GM12892 (cell line): ENCODE measurements at regions not wholly inside any gene's neighbourhood (a gene's known extent, or its start where the extent isn't known, plus 50 kb on each side); places are given as distances from the start of the nearest gene placed in this dataset.
"Not testable (repeated sequence)": the region's sequence is repeated elsewhere in the genome, so short reads cannot be mapped to it uniquely, and the experiment has no call there.

Experiments
- DNase-seq: peaks from one replicate; pipeline ENCODE4 v3.0.0; 2011; ENCODE audit not compliant: insufficient read length
- FAIRE-seq: peaks from 2 replicates; lab custom pipeline; 2011; peaks lifted over from hg19 to GRCh38; lab: Jason Lieb, UNC
- POLR2A ChIP-seq: IDR thresholded peaks from 2 replicates; pipeline ENCODE4 v1.6.1; 2011; ENCODE audit warnings: low read depth, low read length, control low read depth
- POLR2AphosphoS5 ChIP-seq: IDR thresholded peaks from 2 replicates; pipeline ENCODE4 v1.6.1; 2011; ENCODE audit warnings: low read depth, low read length, control low read depth
- TAF1 ChIP-seq: IDR thresholded peaks from 2 replicates; pipeline ENCODE4 v1.6.1; 2011; ENCODE audit warnings: low read depth, mild to moderate bottlenecking, control low read depth, low read length, borderline replicate concordance

DNA sequence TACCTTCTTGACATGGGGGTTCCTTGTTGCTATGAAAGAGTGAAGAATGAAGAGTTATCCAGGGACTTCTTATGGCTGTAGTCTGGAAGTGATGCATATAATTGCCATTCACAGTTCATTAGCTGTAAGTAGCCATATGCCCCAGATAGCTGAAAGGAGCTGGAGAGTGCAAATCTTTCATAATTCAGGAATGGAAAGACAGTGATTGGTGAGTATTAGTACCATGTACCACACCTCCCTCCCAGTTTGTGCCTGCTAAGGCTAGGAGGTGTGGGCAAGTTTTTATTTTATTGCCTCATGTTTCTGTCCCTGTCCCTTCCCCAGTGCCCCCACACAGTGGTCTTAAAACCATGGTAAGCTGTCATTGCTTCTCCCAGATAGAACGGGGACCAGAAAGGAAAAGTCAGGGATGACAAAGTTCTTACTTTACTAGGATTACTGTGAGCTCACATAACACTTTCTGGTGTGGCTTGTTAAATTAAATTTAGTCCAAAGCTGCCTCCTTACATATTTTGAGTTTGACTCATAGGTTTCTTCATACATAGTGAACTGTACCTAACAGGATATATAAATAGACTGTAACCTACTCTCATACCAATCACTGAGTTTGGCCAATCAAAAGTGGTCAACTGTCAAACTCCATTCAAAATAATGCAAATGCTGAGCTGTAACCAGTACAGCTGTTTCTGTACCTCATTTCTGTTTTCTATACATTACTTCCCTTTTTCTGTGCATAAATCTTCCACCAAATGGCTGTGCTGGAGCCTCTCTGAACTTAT is 119.4 kb downstream of the RFPL4B start:
- DNase-seq (no peak), FAIRE-seq (no peak)
- TF ChIP-seq POLR2A (no peak), TAF1 (no peak), POLR2AphosphoS5 (no peak)

DNA sequence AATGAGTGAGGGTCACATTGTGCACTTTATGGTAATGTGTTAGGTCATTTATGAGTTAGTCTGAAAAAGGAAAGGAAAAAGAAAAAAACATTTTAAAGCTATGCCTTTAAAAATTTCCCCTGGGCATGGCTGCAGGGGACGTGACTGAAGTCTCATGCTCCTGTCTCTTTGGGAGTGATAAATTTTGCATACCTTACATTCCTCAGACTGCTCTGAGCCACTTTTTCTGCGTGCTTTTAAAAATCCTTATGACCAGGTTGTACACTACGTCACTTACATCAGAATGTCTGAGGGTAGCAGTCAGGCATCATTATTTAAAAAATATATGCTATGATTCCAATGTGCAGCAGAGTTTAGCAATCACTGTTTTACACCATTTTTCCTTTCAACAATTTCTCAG is 121.2 kb downstream of the RFPL4B start:
- FAIRE-seq, result no peak
- TF ChIP-seq TAF1, result no peak
- no peak for TF ChIP-seq POLR2AphosphoS5
- TF ChIP-seq POLR2A, result no peak
- no peak for DNase-seq

DNA sequence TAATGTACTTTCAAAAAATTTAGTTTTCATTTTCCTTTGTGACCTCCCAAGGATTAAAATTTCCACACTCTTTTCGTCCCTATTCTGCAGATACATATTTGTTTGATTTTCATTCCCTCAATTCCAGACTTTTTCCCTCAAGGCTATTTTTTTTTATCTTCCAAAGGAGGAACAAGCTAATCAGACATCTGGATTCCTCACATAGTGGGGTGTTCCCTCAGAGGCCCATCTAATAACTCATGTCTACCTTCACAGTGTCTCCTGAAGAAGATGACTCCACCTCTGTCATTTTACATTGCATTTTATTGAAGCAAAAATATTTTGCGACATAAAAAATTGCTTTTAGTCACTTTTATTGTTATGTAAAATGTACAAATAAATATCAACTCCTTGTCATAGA is 122.2 kb downstream of the RFPL4B start:
- DNase-seq (no peak), FAIRE-seq (no peak)

DNA sequence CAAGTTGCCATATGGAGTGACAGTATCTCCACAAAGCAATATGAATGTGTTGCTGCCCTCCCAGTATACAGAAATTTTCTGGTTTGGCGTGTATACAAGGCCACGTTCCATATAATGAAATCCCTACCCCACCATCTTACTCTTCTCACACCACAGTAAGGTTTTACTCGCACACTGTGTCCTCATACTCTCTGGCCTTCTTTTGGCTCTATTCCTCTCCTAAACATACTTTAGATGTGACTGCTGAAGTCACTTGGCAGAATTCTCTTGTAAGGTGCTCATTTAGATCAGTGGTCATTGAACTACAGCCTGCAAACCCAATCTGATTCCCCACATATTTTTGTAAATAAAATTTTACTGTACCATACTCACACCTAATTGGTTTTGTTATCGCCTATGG is 123.2 kb downstream of the RFPL4B start:
- TF ChIP-seq POLR2AphosphoS5 (no peak), TAF1 (no peak), POLR2A (no peak)
- DNase-seq, result no peak
- FAIRE-seq, result peak; percentile 78

More for the DNA sequence above, 122.2 kb downstream of the RFPL4B start:
- TF ChIP-seq TAF1 (no peak), POLR2AphosphoS5 (no peak), POLR2A (no peak)

DNA sequence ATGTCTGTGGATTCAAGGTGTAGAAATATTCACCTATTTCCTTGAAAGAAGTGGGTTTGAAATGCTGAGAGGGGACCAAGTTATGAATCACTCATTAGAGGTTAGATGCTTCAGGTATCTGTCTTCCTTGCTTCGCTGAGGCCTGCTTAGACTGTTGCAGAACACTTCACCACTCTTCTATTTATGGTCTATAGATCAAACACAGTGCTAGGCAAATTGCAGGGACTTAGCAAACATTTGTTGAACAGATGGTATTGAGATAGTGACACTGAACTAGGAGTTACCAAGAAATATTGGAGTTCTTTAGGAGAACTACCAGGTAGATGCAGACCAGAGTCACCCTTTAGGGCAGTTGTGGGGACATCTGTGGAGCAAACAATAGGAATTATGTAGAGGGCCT is 123.8 kb downstream of the RFPL4B start:
- DNase-seq (no peak), FAIRE-seq (no peak)
- no peak for TF ChIP-seq TAF1
- TF ChIP-seq POLR2A, result no peak
- no peak for TF ChIP-seq POLR2AphosphoS5

DNA sequence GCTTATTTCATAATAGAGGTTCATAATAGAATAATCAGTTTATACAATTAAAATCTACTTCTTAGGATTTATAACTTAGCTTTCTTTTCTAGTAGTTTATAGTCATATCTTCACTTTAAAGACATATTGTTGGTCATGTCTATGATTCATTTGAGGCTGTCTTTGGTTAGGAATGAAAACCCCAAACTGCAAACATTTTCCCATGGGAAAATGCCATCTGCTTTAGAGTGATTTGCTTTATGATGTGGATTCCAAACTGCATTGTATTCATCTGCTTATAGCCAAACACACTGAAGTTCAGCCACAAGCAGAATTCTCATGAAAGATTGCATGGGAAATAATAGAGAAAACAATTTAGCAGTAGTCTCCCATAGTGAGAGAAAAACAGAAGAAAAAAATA is 128.0 kb downstream of the RFPL4B start:
- no peak for TF ChIP-seq POLR2AphosphoS5
- TF ChIP-seq POLR2A, result no peak
- TF ChIP-seq TAF1, result no peak
- FAIRE-seq, result no peak
- DNase-seq, result no peak

DNA sequence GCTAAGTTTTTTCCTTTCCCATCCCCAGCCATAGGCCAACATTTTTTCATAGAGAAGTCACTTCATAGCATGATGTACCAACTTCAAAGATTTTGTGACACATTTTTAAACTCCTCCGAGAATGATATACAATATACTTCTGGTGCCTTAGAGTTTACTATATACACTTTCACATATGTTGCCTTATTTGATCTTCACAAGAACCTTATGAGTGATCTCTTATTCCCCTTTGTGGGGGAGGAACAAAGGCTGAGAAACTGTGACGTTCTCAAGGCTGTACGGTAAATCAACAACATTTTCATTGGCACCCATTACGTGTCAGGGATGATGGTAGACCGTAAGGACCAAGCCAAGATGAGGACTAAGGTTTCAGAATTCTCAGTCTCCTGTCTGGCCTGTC is 130.0 kb downstream of the RFPL4B start:
- FAIRE-seq (no peak), DNase-seq (no peak)
- TF ChIP-seq TAF1, result no peak
- TF ChIP-seq POLR2AphosphoS5, result no peak
- no peak for TF ChIP-seq POLR2A

DNA sequence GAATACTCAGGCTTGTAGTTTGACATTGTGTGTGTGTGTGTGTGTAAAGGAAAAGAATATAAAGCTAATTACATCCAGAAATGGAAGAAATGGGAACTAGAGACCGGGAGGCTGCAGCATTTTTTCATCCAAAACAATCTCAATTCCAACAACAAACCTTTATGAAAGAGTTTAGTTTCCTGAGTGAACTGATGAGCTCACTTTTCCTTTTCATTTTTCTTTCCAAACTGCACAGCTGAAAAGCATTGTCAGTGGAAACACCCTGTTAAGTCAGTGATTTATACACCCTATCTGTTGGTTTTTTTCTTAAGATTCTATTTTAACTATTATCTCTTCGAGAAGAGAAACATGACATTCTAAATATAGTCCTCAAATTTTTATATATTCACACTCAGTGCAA is 130.9 kb downstream of the RFPL4B start:
- FAIRE-seq, result no peak

DNA sequence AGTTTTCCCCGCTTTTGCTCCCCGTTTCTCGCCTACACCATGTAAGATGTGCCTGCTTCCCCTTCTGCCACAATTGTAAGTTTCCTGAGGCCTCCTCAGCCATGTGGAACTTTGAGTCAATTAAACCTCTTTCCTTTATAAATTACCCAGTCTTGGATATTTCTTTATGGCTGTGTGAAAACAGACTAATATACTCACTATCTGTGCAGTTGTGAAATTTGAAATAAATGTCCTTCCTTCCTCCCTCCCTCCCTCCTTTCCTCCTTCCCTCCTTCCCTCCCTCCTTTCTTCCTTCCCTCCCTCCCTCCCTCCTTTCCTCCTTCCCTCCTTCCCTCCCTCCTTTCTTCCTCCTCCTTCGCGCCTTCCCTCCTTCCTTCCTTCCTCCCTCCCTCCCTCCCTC is 132.8 kb downstream of the RFPL4B start:
- not testable (repeated sequence) for DNase-seq, FAIRE-seq

More for the DNA sequence above, 130.9 kb downstream of the RFPL4B start:
- TF ChIP-seq POLR2AphosphoS5 (no peak), TAF1 (no peak), POLR2A (no peak)
- no peak for DNase-seq

DNA sequence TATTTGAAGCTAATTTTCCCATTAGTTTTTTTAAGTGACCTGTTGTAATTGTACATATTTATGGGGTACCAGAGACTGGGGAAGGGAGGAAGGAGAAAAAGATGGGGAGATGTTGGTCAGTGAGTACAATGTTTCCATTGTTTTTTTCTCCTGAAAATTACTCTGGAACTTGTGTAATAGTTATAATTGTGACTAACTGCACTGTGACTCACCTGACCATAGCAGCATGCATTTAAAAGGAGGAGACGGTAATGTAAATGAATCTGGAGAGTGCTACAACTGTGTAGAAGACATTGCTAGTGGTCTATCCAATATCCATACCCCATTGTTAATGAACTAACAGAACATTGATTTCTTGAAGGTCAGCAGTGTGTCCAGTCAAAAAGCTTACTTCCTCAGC is 133.4 kb downstream of the RFPL4B start:
- DNase-seq (no peak), FAIRE-seq (no peak)
- no peak for TF ChIP-seq TAF1
- no peak for TF ChIP-seq POLR2AphosphoS5
- no peak for TF ChIP-seq POLR2A

DNA sequence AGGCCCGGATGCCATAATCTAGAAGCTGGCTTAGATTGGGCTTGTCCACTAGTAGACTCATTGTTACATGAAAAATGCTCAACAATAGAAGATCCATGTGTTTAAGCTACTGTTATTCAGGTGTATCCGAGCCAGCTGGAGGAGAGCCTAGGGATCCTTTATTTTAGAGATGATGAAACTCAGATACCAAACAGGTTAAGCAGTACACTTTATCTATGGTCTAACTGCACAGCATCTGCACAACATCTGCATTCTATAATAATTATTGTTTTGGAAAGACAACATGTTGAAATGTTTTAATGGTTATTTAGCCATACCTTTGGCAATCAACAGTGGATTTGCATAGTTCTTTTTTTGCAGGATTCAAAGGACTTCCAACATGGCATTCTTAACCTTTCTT is 134.1 kb downstream of the RFPL4B start:
- no peak for FAIRE-seq
- no peak for DNase-seq
- TF ChIP-seq POLR2AphosphoS5 (no peak), POLR2A (no peak), TAF1 (no peak)

DNA sequence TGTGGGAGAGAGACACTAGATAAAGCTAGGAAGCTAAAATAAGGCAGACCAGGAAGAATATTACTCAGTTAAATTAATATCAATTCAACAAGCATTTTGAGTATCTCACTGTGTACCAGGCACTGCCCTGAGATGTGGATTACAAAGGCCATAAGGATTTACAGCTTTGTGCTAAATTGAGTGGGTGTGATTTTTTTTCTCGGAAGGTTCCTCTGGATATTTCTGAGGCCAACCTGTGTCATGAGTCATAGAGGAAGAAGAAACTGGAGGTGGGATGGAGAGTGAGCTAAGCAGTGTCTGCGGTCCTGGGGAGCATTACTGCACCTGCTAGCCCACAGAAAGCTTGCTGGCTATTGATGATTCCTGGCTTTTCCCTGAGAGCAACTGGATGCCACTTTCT is 135.2 kb downstream of the RFPL4B start:
- TF ChIP-seq POLR2AphosphoS5, result no peak
- no peak for TF ChIP-seq POLR2A
- no peak for TF ChIP-seq TAF1
- FAIRE-seq (no peak), DNase-seq (no peak)
